A549 (cell line): ENCODE measurements at regions not wholly inside any gene's neighbourhood (a gene's known extent, or its start where the extent isn't known, plus 50 kb on each side); places are given as distances from the start of the nearest gene placed in this dataset.

ENCODE experiments used
- ATAC-seq, 2 experiments: fragments of 200-7000 bp in 1 of 2; fragments of >200 bp in 1 of 2; cut with Nextera tagmentation in 1 of 2; cut with Tn5 transposase in 1 of 2; 3 replicates each; pipeline versions ENCODE4 v1.8.0 to v1.9.1; 2018 to 2020; ENCODE audit warnings: mild to moderate bottlenecking in 1 of 2, moderate library complexity in 1 of 2
- CTCF ChIA-PET: fragments of 300-600 bp; sonication (Branson Sonifier 250); formaldehyde crosslinking; extraction: SDS; loops from one replicate; lab custom pipeline; 2021; ENCODE audit warnings: antibody characterized with exemption, inconsistent platforms; lab: Yijun Ruan, JAX
- POLR2A ChIA-PET: fragments of 350-600 bp; formaldehyde crosslinking; extraction: SDS; loops from one replicate; lab custom pipeline; 2021; ENCODE audit warnings: antibody characterized with exemption, inconsistent platforms; lab: Yijun Ruan, JAX
- DNase-seq, 2 experiments: peaks; one replicate each; pipeline versions ENCODE4 v3.0.0 to v3.0.0-alpha.2; 2011 to 2016; ENCODE audit warnings: low read depth in 1 of 2, low spot score in 1 of 2
- FAIRE-seq: peaks from 2 replicates; lab custom pipeline; 2011; peaks lifted over from hg19 to GRCh38; lab: Jason Lieb, UNC
- H3K27ac ChIP-seq, 2 experiments: fragments of >200 bp; sonication (Bioruptor Twin); formaldehyde crosslinking; 3 replicates each; pipeline ENCODE4 v1.5.1; 2016 to 2017
- H3K4me1 ChIP-seq: fragments of >200 bp; sonication (Bioruptor Twin); formaldehyde crosslinking; 3 replicates; pipeline ENCODE4 v1.6.1; 2016
- H3K4me2 ChIP-seq: fragments of >200 bp; sonication (Bioruptor Twin); formaldehyde crosslinking; 3 replicates; pipeline ENCODE4 v1.6.1; 2016
- H3K4me3 ChIP-seq: fragments of >200 bp; sonication (Bioruptor Twin); formaldehyde crosslinking; 3 replicates; pipeline ENCODE4 v1.5.1; 2016
- H3K9me3 ChIP-seq: fragments of >200 bp; sonication (Bioruptor Twin); formaldehyde crosslinking; 3 replicates; pipeline ENCODE4 v1.6.1; 2016
- ATOH8 ChIP-seq: fragments of 250-450 bp; sonication (Bioruptor Pico); IDR thresholded peaks from 2 replicates; pipeline ENCODE4 v1.5.0; 2020; ENCODE audit warnings: low read depth, mild to moderate bottlenecking, moderate library complexity
- CTCF ChIP-seq: fragments of >200 bp; sonication (Bioruptor Twin); formaldehyde crosslinking; IDR thresholded peaks from 3 replicates; pipeline ENCODE4 v1.5.1; 2016
- ELK1 ChIP-seq: fragments of 150-350 bp; IDR thresholded peaks from 2 replicates; pipeline ENCODE4 v1.6.1; 2014; ENCODE audit warnings: low read depth, mild to moderate bottlenecking, low read length
- HDAC2 ChIP-seq: fragments of 200-600 bp; sonication (generic); IDR thresholded peaks from 2 replicates; pipeline ENCODE4 v1.6.1; 2016
- HES2 ChIP-seq: fragments of >200 bp; sonication (Bioruptor Twin); formaldehyde crosslinking; IDR thresholded peaks from 2 replicates; pipeline ENCODE4 v1.6.1; 2016
- HEYL ChIP-seq: fragments of 250-450 bp; sonication (Bioruptor Pico); IDR thresholded peaks from 2 replicates; pipeline ENCODE4 v1.8.0; 2021; ENCODE audit warnings: mild to moderate bottlenecking, moderate library complexity
- HMGXB4 ChIP-seq: fragments of 250-450 bp; sonication (Bioruptor Pico); IDR thresholded peaks from 2 replicates; pipeline ENCODE4 v1.5.0; 2021; ENCODE audit warnings: mild to moderate bottlenecking, moderate library complexity, borderline replicate concordance
- HOXA7 ChIP-seq: fragments of 250-450 bp; sonication (Bioruptor Pico); IDR thresholded peaks from 2 replicates; pipeline ENCODE4 v1.5.0; 2020; ENCODE audit warnings: mild to moderate bottlenecking, moderate library complexity
- HOXB13 ChIP-seq: fragments of 250-450 bp; sonication (Bioruptor Pico); IDR thresholded peaks from 2 replicates; pipeline ENCODE4 v1.5.0; 2020; ENCODE audit warnings: low read depth, mild to moderate bottlenecking, moderate library complexity
- HOXB5 ChIP-seq: fragments of 250-450 bp; sonication (Bioruptor Pico); IDR thresholded peaks from 2 replicates; pipeline ENCODE4 v1.5.0; 2020; ENCODE audit warnings: mild to moderate bottlenecking, moderate library complexity
- JUN ChIP-seq, 2 experiments: fragments of >200 bp; sonication (Bioruptor Twin); formaldehyde crosslinking; IDR thresholded peaks; 2 replicates in 1 of 2; 3 replicates in 1 of 2; pipeline ENCODE4 v1.6.1; 2016 to 2017
- MAFK ChIP-seq: fragments of 450-650 bp; IDR thresholded peaks from 2 replicates; pipeline ENCODE4 v1.6.1; 2014; ENCODE audit not compliant: partially characterized antibody
- MAZ ChIP-seq: fragments of 150-350 bp; IDR thresholded peaks from 2 replicates; pipeline ENCODE4 v1.6.1; 2014; ENCODE audit warnings: antibody characterized with exemption, low read depth, low read length, borderline replicate concordance
- MYC ChIP-seq: IDR thresholded peaks from 2 replicates; pipeline ENCODE4 v1.6.1; 2012; ENCODE audit warnings: mild to moderate bottlenecking, inconsistent platforms, low read length, improper control_type of control experiment, borderline replicate concordance
- NFE2L2 ChIP-seq: fragments of 150-350 bp; conservative IDR thresholded peaks from 2 replicates; pipeline ENCODE4 v1.6.1; 2014; ENCODE audit warnings: low read length
- NPAS2 ChIP-seq: fragments of 250-450 bp; sonication (Bioruptor Pico); IDR thresholded peaks from 2 replicates; pipeline ENCODE4 v1.8.0; 2022; ENCODE audit warnings: mild to moderate bottlenecking, moderate library complexity, borderline replicate concordance
- POLR2AphosphoS2 ChIP-seq: conservative IDR thresholded peaks from 2 replicates; pipeline ENCODE4 v1.6.1; 2012; ENCODE audit warnings: low read length, improper control_type of control experiment, inconsistent platforms
- RAD21 ChIP-seq, 2 experiments: fragments of >200 bp in 1 of 2; sonication (Bioruptor Twin) in 1 of 2; formaldehyde crosslinking in 1 of 2; IDR thresholded peaks in 1 of 2; conservative IDR thresholded peaks in 1 of 2; 2 replicates in 1 of 2; 3 replicates in 1 of 2; pipeline ENCODE4 v1.6.1; 2012 to 2018; ENCODE audit warnings: inconsistent platforms in 1 of 2
- RCOR1 ChIP-seq: fragments of 150-350 bp; IDR thresholded peaks from 2 replicates; pipeline ENCODE4 v1.6.1; 2014; ENCODE audit warnings: antibody characterized with exemption, low read length, low read depth
- ZSCAN20 ChIP-seq: fragments of 250-450 bp; sonication (Bioruptor Pico); IDR thresholded peaks from 2 replicates; pipeline ENCODE4 v1.8.0; 2022; ENCODE audit warnings: mild to moderate bottlenecking, moderate library complexity
- WGBS: methylation state at CpG from one replicate; pipeline ENCODE4 v1.1.6; 2017; ENCODE audit errors: missing lambda C conversion rate; 5-methylcytosine and 5-hydroxymethylcytosine counted together

GRCh38 chr4:132901224-132901623 is 247.9 kb upstream of the PCDH10 start:
- no peak overlapping the region for H3K27ac ChIP-seq
- no peaks in the 10 kb centered on the region for H3K9me3 ChIP-seq
- H3K4me3 ChIP-seq = no peak overlapping the region
- no peak overlapping the region for H3K4me2 ChIP-seq
- no peaks in the 10 kb centered on the region for H3K4me1 ChIP-seq
- FAIRE-seq (no peak), ATAC-seq (no peak), DNase-seq (no peak)
- 36% methylated on average over 1 of the region's 1 CpG for WGBS
- peak; percentile 46 for TF ChIP-seq MAFK
- no peak for TF ChIP-seq ATOH8 (CRISPR knock-in tag)
- no peak for TF ChIP-seq NFE2L2
- TF ChIP-seq JUN (IDR thresholded peaks at IDR 0.05) = no peak
- no peak for TF ChIP-seq HDAC2
- TF ChIP-seq NPAS2 (CRISPR knock-in tag) = no peak
- no peak for TF ChIP-seq ELK1
- ChIA-PET CTCF (no interaction called here), POLR2A (no interaction called here)

- ChIA-PET POLR2A (no interaction called here), CTCF (no interaction called here)
Observed at GRCh38 chr4:132910229-132910748, 238.8 kb upstream of the PCDH10 start.

More at GRCh38 chr4:132910229-132910748, 238.8 kb upstream of the PCDH10 start:
- no peak overlapping the region for H3K4me3 ChIP-seq
- ATAC-seq (no peak), FAIRE-seq (no peak), DNase-seq (no peak)
- 23% methylated on average over 1 of the region's 1 CpG for WGBS
- H3K9me3 ChIP-seq = no peaks in the 10 kb centered on the region
- TF ChIP-seq HMGXB4 (CRISPR knock-in tag) (no peak), HES2 (no peak), HOXB5 (CRISPR knock-in tag) (no peak), MYC (no peak), RAD21 (conservative IDR thresholded peaks at IDR 0.05 in 1 of 2, IDR thresholded peaks at IDR 0.05 in 1 of 2) (no peak), CTCF (no peak), HOXB13 (CRISPR knock-in tag) (no peak), RCOR1 (no peak), HOXA7 (no peak), ZSCAN20 (CRISPR knock-in tag) (no peak), HEYL (no peak), POLR2AphosphoS2 (no peak), MAZ (no peak)
- H3K4me2 ChIP-seq = no peak overlapping the region
- H3K4me1 ChIP-seq = no peaks in the 10 kb centered on the region
- no peak overlapping the region for H3K27ac ChIP-seq
